ENCODE measurements at regions not wholly inside any gene's neighbourhood (a gene's known extent, or its start where the extent isn't known, plus 50 kb on each side); places are given as distances from the start of the nearest gene placed in this dataset.

- no peak overlapping the region for H3K4me3 ChIP-seq (ENCODE audit: low read depth, low read length)
- TF ChIP-seq CTCF (conservative IDR thresholded peaks at IDR 0.05; ENCODE audit: low read depth, low read length): no peak
- no peak for DNase-seq (ENCODE audit: low read depth)
Measured at GRCh38 chrX:110408949-110409588, 50.4 kb downstream of the RTL9 start.

- no peak for TF ChIP-seq CTCF (conservative IDR thresholded peaks at IDR 0.05; ENCODE audit: low read depth, low read length)
- DNase-seq (ENCODE audit: low read depth): no peak
Measured at GRCh38 chrX:110409925-110410324, 51.3 kb downstream of the RTL9 start.

GRCh38 chrX:110410603-110411002 is 52.0 kb downstream of the RTL9 start:
- H3K4me3 ChIP-seq (ENCODE audit: low read depth, low read length): no peak overlapping the region
- TF ChIP-seq CTCF (conservative IDR thresholded peaks at IDR 0.05; ENCODE audit: low read depth, low read length): no peak
- no peak for DNase-seq (ENCODE audit: low read depth)

More at GRCh38 chrX:110409925-110410324, 51.3 kb downstream of the RTL9 start:
- no peak overlapping the region for H3K4me3 ChIP-seq (ENCODE audit: low read depth, low read length)

- no peak for DNase-seq (ENCODE audit: low read depth)
- H3K4me3 ChIP-seq (ENCODE audit: low read depth, low read length): no peak overlapping the region
Measured at GRCh38 chrX:110412971-110413726, 54.5 kb downstream of the RTL9 start.

GRCh38 chrX:110413727-110414124 is 55.1 kb downstream of the RTL9 start:
- no peak for DNase-seq (ENCODE audit: low read depth)
- H3K4me3 ChIP-seq (ENCODE audit: low read depth, low read length): no peak overlapping the region
- TF ChIP-seq CTCF (conservative IDR thresholded peaks at IDR 0.05; ENCODE audit: low read depth, low read length): no peak

More at GRCh38 chrX:110412971-110413726, 54.5 kb downstream of the RTL9 start:
- peak; percentile 75 for TF ChIP-seq CTCF (conservative IDR thresholded peaks at IDR 0.05; ENCODE audit: low read depth, low read length)

- no peak overlapping the region for H3K4me3 ChIP-seq (ENCODE audit: low read depth, low read length)
- no peak for TF ChIP-seq CTCF (conservative IDR thresholded peaks at IDR 0.05; ENCODE audit: low read depth, low read length)
- no peak for DNase-seq (ENCODE audit: low read depth)
Measured at GRCh38 chrX:110414273-110414672, 55.6 kb downstream of the RTL9 start.
